NT2/D1 (cell line): ENCODE measurements at regions not wholly inside any gene's neighbourhood (a gene's known extent, or its start where the extent isn't known, plus 50 kb on each side); places are given as distances from the start of the nearest gene placed in this dataset.

Source experiments
- SUZ12 ChIP-seq: IDR thresholded peaks from 2 replicates; pipeline ENCODE4 v1.6.1; 2011; ENCODE audit not compliant: insufficient read length, insufficient read depth; ENCODE audit errors: extremely low read depth
- YY1 ChIP-seq: IDR thresholded peaks from 2 replicates; pipeline ENCODE4 v1.6.1; 2011; ENCODE audit not compliant: insufficient read length, insufficient read depth
- ZNF274 ChIP-seq: IDR thresholded peaks from 2 replicates; pipeline ENCODE4 v1.6.1; 2011; ENCODE audit warnings: mild to moderate bottlenecking, low read depth, low read length

DNA sequence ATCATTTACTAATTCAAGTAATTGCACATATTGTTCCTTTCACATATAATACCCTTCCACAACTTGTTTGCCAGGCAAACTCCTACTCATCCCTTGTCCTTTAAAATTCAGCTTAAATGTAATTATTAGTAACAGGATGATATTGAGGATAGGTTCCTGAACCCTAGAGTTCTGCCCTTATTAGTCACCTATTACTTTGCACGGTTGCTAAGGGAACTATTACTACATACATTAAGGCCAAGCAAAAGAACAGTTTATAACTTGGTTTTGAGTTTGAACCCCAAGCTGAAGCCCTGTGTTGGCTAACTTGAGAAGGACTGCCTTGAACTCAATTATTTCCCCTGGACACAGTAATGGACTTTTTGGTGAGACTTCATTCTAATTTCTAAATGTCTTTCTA lies 529.7 kb downstream of the IGSF11 start:
- TF ChIP-seq ZNF274, result no peak
- no peak for TF ChIP-seq YY1
- no peak for TF ChIP-seq SUZ12
